ENCODE measurements at regions not wholly inside any gene's neighbourhood (a gene's known extent, or its start where the extent isn't known, plus 50 kb on each side); places are given as distances from the start of the nearest gene placed in this dataset.

- TF ChIP-seq CTCF (conservative IDR thresholded peaks at IDR 0.05; ENCODE audit: low read depth, low read length), result no peak
- H3K4me3 ChIP-seq (ENCODE audit: low read depth, low read length), result no peak overlapping the region
- DNase-seq (ENCODE audit: low read depth), result no peak
Measured at GRCh38 chr14:97337267-97337666, 540.1 kb downstream of the VRK1 start.

GRCh38 chr14:97337670-97338069 is 540.5 kb downstream of the VRK1 start:
- no peak for TF ChIP-seq CTCF (conservative IDR thresholded peaks at IDR 0.05; ENCODE audit: low read depth, low read length)
- DNase-seq (ENCODE audit: low read depth), result no peak
- H3K4me3 ChIP-seq (ENCODE audit: low read depth, low read length), result no peak overlapping the region

GRCh38 chr14:97344666-97345065 is 547.5 kb downstream of the VRK1 start:
- no peak for TF ChIP-seq CTCF (conservative IDR thresholded peaks at IDR 0.05; ENCODE audit: low read depth, low read length)
- DNase-seq (ENCODE audit: low read depth), result no peak
- H3K4me3 ChIP-seq (ENCODE audit: low read depth, low read length), result no peak overlapping the region

DNA sequence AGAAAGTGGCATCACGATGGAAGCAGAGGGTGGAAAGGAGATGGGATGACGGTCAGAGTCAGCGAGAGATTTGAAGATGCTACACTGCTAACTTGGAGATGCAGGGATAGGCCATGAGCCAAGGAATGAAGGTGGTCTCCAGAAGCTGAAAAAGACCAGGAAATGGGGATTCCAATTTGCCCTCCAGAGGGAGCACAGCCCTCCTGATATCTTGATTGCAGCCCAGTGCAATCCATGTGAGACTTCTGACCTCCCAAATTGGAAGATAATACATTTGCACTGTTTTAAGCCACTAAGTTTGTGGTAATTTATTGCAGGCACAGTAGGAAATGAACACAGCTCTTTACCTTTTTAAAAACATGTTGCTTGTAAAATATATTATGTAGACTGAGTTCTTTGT is 549.5 kb downstream of the VRK1 start:
- no peak for DNase-seq (ENCODE audit: low read depth)
- H3K4me3 ChIP-seq (ENCODE audit: low read depth, low read length), result no peak overlapping the region
- TF ChIP-seq CTCF (conservative IDR thresholded peaks at IDR 0.05; ENCODE audit: low read depth, low read length), result no peak

GRCh38 chr14:97349463-97349862 is 552.3 kb downstream of the VRK1 start:
- DNase-seq (ENCODE audit: low read depth), result no peak
- H3K4me3 ChIP-seq (ENCODE audit: low read depth, low read length), result no peak overlapping the region
- TF ChIP-seq CTCF (conservative IDR thresholded peaks at IDR 0.05; ENCODE audit: low read depth, low read length), result no peak

DNA sequence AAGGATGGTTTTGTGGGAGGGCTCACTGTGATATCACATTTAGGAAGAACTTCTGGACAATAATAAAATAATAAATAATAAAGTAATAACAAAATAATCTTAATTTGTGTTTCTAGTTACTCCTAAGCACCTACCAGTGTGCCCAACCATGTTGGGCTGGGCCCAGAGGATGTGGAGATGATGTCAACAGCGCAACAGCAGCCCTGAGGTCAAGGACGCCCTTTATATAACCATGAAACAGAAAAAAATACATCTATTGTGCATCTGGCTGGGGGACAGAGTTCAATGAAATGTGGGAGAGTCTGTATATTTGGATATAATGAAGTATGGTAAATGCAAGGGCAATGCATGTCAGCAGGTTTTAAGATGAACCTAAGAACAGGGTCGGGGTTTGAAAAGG is 552.8 kb downstream of the VRK1 start:
- TF ChIP-seq CTCF (conservative IDR thresholded peaks at IDR 0.05; ENCODE audit: low read depth, low read length), result no peak
- no peak for DNase-seq (ENCODE audit: low read depth)
- no peak overlapping the region for H3K4me3 ChIP-seq (ENCODE audit: low read depth, low read length)

- no peak overlapping the region for H3K4me3 ChIP-seq (ENCODE audit: low read depth, low read length)
- TF ChIP-seq CTCF (conservative IDR thresholded peaks at IDR 0.05; ENCODE audit: low read depth, low read length), result no peak
- DNase-seq (ENCODE audit: low read depth), result no peak
Measured at GRCh38 chr14:97350415-97350814, 553.2 kb downstream of the VRK1 start.

Measured in epithelial cell of proximal tubule (primary cell).